GM21515 (cell line): ENCODE measurements at regions not wholly inside any gene's neighbourhood (a gene's known extent, or its start where the extent isn't known, plus 50 kb on each side); places are given as distances from the start of the nearest gene placed in this dataset.

Experiments
- ATAC-seq: cut with Tn5 transposase; IDR thresholded peaks from one replicate; pipeline ENCODE4 v1.9.1; 2021; ENCODE audit not compliant: unreplicated experiment

DNA sequence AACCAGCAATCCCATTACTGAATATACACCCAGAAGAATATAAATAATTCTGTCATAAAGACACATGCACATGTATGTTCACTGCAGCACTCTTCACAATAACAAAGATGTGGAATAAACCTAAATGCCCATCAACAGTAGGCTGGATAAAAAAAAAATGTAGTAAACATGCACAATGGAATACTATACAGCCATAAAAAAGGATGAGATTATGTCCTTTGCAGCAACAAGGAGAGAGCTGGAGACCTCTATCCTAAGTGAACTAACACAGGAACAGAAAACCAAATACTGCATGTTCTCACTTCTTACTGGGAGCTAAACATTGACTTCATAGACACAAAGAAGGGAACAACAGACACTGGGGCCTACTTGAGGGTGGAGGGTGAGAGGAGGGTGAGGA, 2067.7 kb downstream of the ARAP2 start:
- ATAC-seq = no peak

DNA sequence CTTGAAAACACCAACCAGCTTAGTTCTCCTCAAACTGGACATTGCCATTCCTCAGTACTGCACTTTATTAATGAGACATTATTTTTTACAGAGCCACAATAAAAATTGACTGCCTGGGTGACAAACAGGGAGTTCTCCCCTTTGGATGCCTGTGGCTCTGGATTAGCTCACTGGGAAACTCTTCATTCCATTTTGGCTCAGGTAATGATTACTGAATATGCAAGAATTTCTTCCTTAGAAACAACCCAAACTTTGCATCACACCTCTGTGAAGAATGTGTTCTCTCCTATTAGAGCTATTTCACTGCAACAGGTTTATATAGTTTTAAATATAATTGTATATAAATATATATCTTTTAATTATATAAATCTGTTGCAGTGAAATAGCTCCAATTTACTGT, 2065.8 kb downstream of the ARAP2 start:
- no peak for ATAC-seq

DNA sequence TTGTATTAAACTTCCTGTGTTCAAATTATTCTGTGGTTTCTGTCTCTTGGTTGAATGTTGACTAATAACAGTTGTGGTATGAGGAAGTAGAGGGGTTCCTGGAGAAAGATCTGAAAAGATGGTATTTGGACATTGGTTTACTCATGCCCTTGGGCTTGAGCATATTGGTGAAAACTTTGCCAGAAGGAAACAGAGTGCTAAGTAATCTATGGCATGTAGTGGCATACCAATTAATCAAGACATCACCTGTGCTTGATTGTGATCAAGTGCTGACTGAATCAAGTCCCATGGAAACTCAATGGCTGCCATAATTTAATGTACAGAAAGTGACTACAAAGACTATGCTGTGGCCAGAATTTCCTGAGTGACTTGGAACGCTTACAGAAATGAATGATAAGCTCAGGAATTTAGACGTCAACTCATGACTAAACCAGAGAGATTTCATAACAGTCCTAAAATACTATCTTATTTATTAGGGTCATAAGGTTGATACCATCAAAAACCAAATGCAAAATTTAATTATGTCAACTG, 2062.9 kb downstream of the ARAP2 start:
- no peak for ATAC-seq

DNA sequence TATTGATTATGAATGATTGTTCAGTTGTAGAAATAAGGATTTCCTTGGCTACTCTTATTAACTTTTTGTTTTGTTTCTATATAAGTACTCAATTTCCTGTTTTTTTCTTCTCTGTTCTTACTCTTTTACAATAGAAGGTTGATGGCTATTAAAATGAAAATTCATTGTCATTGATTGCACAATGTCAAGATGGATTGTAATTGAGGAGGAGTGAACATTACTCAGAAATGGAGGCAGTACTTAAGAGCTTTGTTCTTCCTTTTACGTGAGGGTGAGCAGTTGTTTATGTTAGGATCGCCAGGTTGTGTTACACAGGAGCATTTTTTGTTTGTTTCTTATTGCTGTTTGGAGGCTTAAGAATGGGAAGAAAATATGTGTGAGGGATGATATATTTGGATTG, 2062.4 kb downstream of the ARAP2 start:
- no peak for ATAC-seq

DNA sequence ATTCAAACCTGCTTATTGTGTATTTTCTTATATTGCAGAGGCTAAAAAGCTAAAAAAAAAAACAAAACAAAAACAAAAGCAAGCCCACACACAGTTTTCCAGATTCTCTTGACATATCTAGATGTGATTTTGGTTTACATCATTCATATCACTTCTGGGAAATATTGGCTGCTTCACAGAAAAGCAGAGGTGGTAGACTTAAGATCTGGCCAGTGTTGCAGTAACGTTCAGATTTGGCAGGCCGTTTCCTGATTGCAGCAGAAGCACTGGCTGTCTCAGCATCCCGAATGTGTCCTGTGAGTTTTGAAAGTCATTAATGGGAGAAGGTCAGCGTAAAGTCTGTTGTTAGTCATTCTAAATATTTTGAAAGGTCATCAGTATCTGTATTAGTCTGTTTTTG, 2062.0 kb downstream of the ARAP2 start:
- ATAC-seq = no peak

DNA sequence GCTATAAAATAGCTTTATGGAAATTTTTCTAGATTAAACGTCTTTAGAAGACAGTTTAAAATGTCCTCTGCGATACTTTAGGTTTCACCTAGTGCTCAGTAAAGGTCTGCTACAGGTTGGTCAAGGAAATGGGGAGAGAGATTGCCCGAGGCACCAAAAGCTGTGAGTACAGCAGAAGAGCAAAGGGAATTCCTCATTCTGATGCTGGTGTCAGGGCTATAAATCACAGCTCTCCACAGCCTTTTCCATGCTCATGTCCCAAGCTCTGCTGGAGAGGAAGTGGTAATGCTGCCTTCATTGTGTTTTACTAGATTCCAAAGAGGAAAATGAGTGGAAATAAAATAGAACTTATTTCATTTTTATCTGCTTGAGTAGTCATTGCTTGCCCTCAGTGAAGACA, 2060.4 kb downstream of the ARAP2 start:
- no peak for ATAC-seq

DNA sequence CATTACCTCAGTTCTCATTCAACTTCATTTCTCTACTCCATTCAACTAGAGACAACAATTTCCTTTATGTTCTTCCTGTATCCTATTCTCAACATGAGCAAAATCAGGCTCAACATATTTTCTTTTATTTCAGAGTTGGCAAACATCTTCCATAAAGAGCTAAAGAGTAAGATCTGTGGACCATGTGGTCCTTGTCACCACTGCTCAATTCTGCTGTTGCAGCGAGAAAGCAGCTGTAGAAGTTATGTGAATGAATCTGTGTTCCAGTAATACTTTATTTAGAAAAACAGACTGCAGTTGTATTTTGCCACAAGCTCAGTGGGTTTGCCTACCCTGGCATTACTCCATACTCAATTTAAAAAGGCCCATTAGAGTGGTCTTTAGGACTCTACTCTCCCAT, 2057.3 kb downstream of the ARAP2 start:
- no peak for ATAC-seq

DNA sequence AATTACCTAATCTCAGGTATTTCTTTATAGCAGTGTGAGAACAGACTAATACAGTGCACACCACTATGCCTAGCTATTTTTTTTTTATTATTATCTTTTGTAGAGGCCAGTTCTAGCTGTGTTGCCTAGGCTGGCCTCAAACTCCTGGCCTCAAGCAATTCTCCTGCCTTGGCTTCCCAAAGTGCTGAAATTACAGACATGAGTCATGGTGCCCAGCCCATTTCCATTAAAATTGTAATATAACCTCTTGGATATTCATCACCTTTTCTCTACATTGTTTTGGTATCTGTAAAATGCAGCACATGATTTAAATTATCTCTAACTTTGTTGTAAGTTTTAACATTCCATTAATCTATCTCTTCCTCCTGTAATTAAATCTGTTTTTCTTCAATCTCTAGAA, 2052.9 kb downstream of the ARAP2 start:
- no peak for ATAC-seq

DNA sequence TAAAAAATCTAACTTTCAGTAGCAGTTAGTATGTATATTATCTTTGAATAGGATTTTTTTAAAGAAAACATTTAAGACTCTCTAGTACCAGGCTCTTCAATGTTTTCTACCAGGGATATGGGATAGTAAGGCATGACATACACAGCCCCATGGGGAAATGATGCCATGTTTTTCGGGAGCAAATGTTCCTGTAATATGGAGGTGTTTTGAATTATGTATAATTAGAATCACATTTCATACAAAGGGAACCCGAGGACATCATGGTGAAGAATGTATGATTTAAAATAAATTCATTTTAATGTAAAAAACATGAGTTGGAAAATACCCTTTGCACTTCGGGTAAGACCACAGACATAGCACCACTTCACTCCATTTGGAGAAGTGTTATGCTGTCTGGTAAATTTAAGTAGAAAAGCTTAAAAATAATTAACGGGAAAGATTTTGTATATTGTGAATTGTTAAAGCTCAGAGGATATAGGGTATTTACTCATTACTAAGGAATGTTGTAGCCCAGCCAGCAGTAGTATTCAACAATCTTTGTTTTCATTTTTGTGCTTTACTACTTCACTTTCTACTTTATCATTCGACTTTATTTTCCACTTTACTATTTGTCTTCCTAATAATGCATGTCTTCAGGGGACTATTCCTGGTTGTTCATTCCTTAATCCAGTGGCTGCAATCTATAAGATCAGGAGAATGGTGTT, 2050.7 kb downstream of the ARAP2 start:
- ATAC-seq = no peak

DNA sequence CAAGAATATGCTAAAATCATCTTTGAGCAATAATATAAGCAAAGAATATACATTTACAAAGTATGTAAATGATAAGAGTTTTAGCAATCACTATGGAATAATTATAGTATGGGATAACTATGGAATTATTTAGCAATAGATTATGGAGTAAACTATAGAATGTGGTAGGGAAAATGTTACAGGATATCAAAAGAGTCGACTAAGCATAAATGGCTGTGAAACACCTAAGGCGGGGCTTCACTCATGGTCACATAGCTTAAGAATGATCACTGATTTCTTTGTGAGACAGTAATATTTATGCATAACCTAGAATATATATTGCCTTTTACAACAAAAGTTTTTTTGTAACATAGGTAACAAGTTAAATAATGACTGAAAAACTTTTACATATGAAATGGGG, 2049.7 kb downstream of the ARAP2 start:
- ATAC-seq = no peak

DNA sequence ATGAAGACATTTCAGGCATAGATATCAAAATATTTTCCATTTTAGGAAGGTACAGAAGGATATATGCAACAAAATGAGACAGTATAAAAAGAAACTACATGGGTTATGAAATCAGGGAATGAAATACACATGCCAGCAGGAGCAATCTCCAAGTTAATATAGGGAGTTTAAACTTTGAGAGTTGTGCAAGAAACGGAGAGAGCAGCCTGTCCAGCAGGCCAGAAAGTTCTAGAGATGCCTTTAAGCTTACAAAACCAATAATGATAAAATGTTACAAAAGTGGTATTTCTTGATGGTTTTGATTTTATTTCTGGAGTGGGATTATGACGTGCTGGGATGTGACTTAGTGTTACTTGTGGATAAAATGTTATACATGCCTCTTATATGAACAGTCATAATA, 2047.9 kb downstream of the ARAP2 start:
- no peak for ATAC-seq

DNA sequence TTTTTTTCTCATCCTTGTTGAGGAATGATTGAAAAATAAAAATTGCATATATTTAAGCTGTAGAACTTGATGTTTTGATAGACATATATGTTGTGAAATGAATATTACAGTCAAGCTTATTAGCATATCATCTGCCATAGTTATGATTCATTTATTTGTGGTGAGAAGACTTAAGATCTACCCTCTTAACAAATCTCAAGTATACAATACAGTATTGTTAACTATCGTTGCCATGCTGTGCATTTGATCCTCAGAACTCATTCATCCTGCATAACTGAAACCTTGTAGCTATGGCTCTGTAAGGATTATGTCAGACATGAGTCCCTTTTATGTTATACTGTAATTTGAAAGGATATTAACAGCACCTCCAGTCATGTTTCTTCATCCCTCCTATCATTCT, 2045.3 kb downstream of the ARAP2 start:
- no peak for ATAC-seq

DNA sequence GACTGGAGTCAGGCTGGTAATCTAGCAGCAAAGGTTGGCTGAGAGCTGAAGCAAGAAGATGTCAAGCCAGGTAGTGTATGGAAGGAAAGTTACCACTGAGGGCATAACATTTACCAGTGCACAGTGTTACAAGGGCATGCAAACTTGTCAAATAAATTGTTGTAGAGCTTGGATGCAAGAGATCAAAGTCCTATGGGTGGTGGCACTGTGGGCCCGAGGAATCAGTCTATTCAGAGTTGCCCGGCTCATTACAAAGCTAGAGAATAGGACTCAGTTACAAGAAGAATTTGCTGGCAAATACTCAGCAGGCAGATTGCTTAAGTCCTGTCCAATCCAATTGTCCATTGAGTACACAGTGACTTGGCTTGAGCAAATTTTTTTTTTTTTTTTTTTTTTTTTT, 2043.8 kb downstream of the ARAP2 start:
- ATAC-seq = no peak

DNA sequence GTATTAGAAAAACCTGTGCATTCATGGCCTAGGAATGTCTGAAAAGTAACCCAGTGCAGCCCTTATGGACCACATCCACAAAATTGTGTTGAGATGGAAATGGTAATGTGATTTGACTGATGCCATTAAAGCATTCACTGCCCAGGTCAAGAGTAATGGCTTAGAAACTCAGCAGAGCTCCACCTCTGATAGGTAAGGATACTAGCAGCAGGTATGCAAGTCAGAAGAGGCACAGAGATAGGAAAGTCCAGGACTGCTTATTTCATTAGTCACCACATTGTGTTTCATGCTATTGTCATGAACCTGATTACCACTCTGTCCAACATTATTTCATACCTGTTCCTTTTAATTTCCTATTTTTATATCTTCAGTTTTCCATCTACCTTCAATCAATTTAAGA, 2042.2 kb downstream of the ARAP2 start:
- ATAC-seq = no peak

DNA sequence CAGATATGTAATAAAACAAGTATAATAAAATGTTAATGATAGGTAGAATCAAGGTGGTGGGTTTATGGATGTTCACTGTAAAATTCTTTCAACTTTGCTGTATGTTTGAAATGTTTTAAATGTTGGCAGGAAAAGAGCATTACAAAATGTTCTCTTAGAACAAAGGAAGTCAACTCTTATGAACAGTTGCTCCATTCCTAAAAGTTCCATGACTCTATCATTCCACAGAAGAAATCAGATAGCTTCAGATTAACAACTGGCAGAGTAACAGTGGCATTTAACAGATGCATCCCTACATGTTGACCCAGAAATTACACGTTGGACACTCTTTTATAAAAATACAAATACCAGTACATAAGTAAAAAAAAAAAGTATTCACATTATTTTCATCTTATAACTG, 2023.7 kb downstream of the ARAP2 start:
- no peak for ATAC-seq

DNA sequence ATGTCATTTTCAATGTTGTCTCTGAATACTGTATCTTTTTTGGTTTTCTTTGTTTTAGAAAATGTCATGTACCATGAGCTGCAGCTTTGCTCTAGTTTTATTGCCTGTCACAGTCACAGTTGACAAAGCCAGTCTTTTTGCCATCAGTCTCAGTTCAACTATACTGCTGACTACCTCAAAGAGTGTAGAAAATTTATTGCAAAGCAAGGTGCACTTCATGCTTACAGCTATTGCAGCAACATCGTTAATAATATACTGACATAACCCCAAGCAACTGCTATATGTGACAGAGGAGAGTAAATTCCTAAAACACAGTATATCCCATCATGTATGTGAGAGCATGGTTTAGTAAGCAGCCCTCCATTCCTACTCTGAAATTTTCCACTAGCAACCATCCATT, 2022.3 kb downstream of the ARAP2 start:
- no peak for ATAC-seq

DNA sequence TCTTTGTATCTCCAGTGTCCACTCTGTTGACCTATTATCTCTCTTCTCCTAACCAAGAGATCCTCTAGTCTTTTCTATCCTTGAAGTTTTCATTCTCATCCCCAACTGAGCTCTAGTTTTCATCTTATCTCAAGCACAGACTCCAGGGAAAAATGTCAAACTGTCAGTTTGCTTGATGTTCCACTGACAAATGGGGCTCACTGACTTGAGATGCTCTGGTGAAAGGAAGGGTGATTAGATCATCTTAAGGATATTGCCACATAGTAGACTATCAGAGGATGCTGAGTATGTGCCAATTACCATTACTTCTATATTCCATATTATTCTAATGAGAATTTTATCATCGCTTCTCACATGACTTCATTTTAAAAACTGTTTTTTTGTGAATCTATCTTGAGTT, 2008.2 kb downstream of the ARAP2 start:
- no peak for ATAC-seq

DNA sequence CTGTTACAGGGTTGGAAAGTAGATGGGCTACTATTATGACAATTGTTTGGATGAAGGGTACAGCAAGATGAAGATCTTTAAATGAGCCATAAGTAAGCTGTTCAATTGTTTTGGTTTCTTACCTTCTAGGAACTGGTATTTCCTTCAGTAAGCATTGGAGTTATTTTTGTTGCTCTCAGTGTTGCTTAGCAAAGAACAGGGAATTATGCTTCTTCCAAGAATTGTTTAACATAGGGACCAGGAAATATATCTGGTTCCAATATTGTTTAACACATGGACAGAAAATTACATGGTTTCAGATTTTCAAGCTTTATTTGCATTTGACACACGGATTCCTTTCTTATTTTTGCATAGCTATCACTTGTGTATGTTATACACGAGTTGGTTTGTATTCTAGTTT, 1999.0 kb downstream of the ARAP2 start:
- no peak for ATAC-seq

DNA sequence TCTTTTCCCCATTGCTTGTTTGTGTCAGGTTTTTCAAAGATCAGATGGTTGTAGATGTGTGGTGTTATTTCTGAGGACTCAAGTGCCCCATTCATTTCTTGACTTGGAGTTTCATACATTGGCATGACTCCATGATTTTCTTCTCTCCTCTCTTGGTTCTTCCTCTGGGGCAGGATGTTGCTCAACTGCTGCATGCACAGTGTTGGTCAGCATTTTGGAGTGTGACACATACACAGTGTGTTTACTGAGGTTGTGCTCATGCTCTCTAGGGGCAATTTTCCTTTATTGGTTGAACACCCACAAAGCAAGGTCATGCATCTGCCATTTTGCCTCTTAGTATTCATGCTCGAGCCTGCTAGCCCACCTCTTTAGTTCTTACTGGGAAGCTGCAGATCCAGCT, 1993.8 kb downstream of the ARAP2 start:
- ATAC-seq = no peak

DNA sequence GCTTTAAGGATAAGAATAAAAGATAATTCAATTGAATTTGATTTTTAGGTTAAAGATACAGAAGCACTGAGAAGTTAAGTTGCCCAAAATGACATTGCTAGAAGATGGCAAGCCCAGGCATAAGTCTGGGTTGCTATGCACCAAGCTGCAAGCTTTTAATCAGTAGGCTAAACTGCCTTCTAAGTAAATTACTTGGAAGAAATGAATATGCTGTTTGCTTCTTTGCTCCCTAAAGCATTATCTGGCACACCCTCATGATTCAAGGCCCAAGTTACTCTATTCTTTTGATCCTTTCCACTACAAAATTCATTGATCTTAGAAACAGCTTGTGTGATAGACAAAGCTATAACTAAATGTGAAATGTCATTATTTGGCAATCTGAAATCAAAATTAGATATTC, 1991.1 kb downstream of the ARAP2 start:
- no peak for ATAC-seq

DNA sequence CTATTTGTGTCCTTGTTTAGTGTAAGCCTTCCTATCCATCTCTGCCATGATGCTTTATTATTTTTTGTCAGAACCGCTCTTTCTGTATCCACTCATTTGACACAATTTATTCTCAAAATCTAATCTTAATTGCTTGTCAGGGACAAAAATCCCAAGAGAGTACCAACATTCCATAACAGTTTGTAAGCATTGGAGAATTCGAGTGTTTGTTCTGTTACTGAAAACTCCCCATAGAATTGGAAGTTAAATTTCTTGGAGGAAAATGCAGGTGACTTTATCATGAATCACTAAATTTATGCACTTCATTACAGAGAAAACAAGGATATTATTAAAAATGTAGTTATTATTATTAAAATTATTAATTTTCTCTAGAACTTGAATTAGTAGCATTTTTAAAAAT, 1986.1 kb downstream of the ARAP2 start:
- ATAC-seq = no peak

DNA sequence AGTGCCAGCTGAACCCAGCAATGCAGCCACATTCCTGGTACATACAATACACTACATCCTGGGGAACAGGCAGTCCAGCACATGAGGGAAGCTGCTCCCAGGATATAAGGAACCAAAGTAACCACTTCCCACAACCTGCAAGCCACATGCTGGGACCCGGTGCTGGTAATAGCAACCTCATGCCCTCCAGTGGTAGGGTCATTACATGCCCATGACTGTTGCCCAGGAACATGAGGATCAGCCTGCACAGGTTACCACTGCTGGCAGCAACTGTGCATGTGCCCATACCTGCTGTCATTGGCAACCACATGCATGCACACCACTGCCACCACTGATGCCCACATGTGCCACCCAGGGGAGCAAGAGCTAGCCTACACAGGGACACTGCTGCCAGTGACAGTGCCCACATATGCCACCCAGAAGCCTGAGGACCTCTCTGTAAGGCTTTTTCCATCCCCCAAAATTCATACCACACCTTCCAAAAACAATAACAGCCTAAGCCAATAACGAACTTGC, 1982.5 kb downstream of the ARAP2 start:
- ATAC-seq = no peak

DNA sequence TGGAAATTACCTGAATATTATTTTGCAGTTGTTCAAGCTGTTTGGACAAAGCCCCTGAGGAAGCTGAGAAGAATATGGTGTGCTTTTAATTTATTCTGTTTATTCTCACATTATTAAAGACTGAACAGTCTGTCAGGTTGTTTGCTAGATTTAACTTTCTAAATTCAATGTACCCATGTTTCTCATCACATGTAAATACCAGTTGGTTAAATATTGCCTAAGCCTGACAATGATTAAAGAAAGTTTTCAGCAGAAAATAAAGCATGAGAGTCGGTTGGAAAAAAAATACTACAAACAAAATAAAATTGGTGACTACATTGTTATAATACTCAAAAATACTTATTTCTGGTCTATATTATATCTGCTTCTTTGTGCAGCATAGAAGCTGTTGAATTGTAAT, 1974.7 kb downstream of the ARAP2 start:
- no peak for ATAC-seq
